Caki2 (cell line): ENCODE measurements at regions not wholly inside any gene's neighbourhood (a gene's known extent, or its start where the extent isn't known, plus 50 kb on each side); places are given as distances from the start of the nearest gene placed in this dataset.

Source experiments
- DNase-seq: peaks from one replicate; pipeline ENCODE4 v3.0.0-alpha.2; 2015; ENCODE audit warnings: low read depth
- in situ Hi-C: cut with HindIII; loops from 2 replicates; pipeline ENCODE4 v1.10.0; 2016; ENCODE audit warnings: low sequenced_read_pairs, low pct_unique_long_range_greater_than_20kb, mixed read lengths

GRCh38 chrX:137483554-137483953 is 82.4 kb upstream of the ZIC3 start:
- in situ Hi-C loops = no loop called here
- no peak for DNase-seq

DNA sequence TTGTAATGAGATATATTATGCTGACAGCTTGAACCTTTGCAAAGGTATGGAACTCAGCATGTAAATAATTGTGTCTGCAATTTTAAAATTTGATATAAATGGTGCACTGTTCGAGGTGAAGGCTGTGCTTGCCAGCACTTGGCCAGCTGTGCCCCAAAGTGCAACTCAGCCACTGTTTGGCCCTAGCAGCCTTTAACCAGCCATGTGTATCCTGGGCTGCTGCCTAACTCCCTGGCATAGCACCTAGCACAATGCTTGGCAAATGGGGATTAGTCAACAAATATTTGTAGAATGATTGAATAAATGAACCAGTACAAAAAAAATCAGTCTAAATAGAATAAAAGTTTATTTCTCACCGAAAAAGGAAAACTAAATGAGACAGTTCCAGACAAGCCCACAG is 83.8 kb upstream of the ZIC3 start:
- DNase-seq = no peak
- in situ Hi-C loops = no loop called here

DNA sequence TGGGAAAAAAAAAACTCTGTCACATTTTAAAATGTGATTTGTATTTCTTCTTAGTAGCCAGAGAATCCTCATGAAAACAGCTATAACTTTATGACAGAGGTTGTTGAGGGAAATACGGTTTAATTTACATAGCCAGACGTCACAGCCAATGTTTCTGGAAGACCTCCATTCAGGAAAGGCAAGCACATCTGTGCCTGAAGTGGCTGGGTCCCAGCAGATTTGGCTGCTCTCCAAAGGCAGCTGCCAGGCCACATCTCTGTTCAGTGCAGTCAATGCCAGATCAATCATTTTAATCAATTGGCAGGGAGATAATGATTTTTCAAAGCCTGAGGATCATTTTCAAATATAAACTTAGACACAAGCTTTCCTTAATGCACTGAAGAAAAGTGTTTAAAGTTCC is 86.5 kb upstream of the ZIC3 start:
- no peak for DNase-seq
- in situ Hi-C loops = no loop called here

- in situ Hi-C loops = no loop called here
Measured at GRCh38 chrX:137441711-137442110, 124.2 kb upstream of the ZIC3 start.

GRCh38 chrX:137432609-137433008 is 133.3 kb upstream of the ZIC3 start:
- in situ Hi-C loops = no loop called here
- no peak for DNase-seq

More at GRCh38 chrX:137441711-137442110, 124.2 kb upstream of the ZIC3 start:
- DNase-seq = no peak

GRCh38 chrX:137431693-137432488 is 134.0 kb upstream of the ZIC3 start:
- in situ Hi-C loops = no loop called here
- no peak for DNase-seq

- in situ Hi-C loops = no loop called here
- no peak for DNase-seq
Measured at GRCh38 chrX:137430984-137431475, 134.9 kb upstream of the ZIC3 start.

DNA sequence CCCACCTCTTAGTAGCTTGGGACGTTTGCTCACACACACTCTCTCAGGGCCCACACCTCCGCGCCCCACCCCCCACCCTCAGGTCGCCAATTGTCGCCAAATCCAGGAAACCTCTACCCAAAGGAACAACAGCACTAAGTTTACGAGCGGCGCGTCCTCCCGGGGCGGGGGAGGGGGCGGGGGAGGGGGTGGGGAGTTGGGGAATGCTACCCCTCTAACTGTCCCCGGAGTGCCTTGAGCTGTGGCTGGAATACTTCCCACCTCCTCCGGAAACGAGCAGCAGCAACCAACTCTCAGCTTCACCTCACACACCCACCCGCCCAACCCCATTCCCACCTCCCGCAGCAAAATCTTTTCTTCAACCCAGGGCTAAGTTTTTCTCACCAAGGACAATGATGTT is 135.6 kb upstream of the ZIC3 start:
- in situ Hi-C loops = no loop called here

GRCh38 chrX:137428766-137429591 is 136.9 kb upstream of the ZIC3 start:
- DNase-seq = no peak
- in situ Hi-C loops = no loop called here

More for the DNA sequence above, 135.6 kb upstream of the ZIC3 start:
- no peak for DNase-seq

GRCh38 chrX:137428221-137428661 is 137.7 kb upstream of the ZIC3 start:
- in situ Hi-C loops = no loop called here
- no peak for DNase-seq

DNA sequence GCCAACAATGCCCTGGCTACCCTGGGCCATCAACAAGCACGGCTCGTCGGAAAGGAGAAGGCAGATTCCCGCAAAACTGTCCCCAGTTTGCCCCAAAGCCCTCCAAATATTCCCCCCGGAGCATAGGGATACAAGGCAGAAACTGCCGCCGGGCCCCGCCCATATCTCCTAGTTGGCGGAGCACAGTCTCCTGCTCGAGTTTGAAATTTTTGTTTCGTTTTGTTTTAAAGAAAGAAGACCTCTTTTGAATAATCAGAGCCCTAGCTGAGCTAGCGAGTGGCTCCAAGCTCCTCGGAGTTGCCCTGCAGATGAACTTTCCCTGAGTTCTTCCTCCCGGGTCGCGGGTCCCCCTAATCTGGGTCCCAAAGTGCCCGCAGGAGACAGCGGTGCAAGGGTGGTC is 138.1 kb upstream of the ZIC3 start:
- no peak for DNase-seq

DNA sequence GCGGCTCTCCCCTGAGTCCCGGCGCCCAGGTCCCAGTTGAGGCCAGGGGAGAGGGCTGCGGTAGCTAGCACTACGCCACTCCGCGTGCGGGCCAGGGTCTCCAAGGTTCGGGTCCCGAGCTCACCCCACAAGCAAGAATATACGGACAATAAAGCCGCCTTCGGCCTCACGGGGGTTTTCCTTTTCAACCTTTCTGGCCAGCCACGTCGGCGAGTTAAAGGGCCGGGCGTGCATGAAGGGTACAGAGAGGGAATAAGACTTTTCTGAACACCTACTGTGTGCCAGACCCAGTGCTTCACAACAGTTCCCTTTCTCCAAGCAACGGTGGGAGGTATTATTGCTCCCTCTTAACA is 138.5 kb upstream of the ZIC3 start:
- DNase-seq = no peak
- in situ Hi-C loops = no loop called here

More for the DNA sequence above, 138.1 kb upstream of the ZIC3 start:
- in situ Hi-C loops = no loop called here

DNA sequence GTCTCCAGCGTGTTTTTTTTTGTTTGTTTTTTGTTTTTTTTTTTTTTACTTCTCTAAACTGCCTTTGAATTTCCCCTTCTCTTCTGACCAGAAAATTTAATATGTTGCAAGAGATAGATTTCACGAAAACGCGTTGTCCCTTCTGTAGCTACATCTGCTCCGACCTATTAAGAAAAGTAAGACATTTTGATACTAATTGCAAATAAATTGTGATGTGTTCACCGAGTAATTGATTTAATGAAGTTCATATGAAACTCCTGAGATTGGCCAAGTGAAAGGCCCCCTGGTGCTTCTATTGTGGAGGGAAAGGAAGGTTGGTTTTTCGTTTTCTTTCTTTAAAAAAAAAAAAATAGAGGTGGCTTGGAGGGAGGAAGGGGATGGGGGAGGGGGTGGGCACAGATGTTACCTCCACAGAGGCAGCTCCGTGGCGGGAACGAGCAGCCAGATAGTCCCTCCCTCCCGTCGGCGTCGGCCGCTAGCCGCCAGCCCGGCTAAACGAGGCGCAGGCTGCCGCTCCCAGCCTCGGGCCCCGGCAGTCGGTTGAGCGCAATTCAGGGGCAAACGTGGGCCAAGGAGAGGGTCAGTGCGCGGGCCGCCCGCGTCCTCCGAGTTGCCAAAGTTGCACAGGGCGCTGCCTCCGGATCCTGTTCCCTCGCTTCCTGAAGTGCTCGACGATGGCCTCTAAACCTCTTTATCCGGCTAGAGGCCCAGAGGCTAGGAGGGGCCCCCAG is 139.1 kb upstream of the ZIC3 start:
- in situ Hi-C loops = no loop called here
- DNase-seq = no peak

- no peak for DNase-seq
- in situ Hi-C loops = no loop called here
Measured at GRCh38 chrX:137425986-137426385, 139.9 kb upstream of the ZIC3 start.

- in situ Hi-C loops = no loop called here
- DNase-seq = peak; percentile 1
Measured at GRCh38 chrX:137425273-137425902, 140.5 kb upstream of the ZIC3 start.

DNA sequence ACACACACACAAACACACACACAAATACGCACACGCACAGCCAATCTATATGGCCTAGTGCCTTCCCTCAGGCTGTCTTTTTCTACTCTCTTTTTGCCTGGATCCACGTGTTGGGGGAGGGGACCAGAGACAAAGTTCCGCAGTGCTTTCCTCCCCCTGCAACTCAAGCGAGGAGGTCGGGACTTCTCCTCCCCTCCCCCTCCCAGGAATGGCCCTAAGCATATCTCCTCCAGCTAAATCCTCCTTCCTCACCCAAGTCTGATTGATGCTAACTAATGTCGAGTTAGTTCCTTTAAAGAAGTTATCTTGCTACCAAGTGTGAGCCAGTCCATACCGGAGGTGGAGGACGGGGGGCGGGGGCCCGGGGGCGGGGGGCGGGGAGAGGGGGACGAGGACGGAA is 141.2 kb upstream of the ZIC3 start:
- DNase-seq = no peak
- in situ Hi-C loops = no loop called here

DNA sequence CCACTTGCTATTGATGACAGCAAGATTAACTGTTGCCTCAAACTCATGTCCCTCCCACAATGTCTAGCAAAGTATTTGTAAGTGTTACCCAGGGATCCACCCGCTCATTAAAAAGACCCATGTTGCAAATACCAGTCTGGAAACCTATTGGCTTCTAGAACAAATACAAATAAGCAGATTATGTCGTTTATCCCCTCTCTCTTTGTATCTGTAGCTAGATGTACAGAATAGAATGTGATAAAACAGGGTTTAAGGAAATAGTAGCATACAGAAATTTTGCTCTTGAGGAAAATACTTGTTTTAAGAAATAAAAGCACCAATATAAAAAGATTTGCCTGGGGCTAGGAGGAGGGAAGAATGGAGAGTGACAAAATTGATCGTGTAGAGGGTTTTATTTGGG is 142.7 kb upstream of the ZIC3 start:
- no peak for DNase-seq
- in situ Hi-C loops = no loop called here

- no peak for DNase-seq
- in situ Hi-C loops = no loop called here
Measured at GRCh38 chrX:137418086-137418485, 147.8 kb upstream of the ZIC3 start.
